T-cell (primary cell): ENCODE measurements at regions not wholly inside any gene's neighbourhood (a gene's known extent, or its start where the extent isn't known, plus 50 kb on each side); places are given as distances from the start of the nearest gene placed in this dataset.
"Not testable (repeated sequence)": the region's sequence is repeated elsewhere in the genome, so short reads cannot be mapped to it uniquely, and the experiment has no call there.

Source experiments
- ATAC-seq, 4 experiments: fragments of 200-7000 bp in 3 of 4; fragments of 150-1000 bp in 1 of 4; cut with Tn5 transposase; replicated peaks in 1 of 4; 1 replicate in 3 of 4; 2 replicates in 1 of 4; pipeline ENCODE4 v1.10.0; 2021; ENCODE audit warnings: moderate library complexity in 3 of 4, mild to moderate bottlenecking in 2 of 4, moderate number of reproducible peaks in 1 of 4
- CTCF ChIA-PET, 2 donors: fragments of 300-600 bp; sonication (Branson Sonifier 250); formaldehyde crosslinking; loops; one replicate each; lab custom pipeline; 2022; ENCODE audit warnings: antibody characterized with exemption in 2 of 2; lab: Charles Lee
- POLR2A ChIA-PET, 2 donors: fragments of 300-600 bp; sonication (Branson Sonifier 250); formaldehyde crosslinking; loops; one replicate each; lab custom pipeline; 2022; ENCODE audit warnings: antibody characterized with exemption in 2 of 2; lab: Charles Lee
- DNase-seq, 35 experiments: peaks; one replicate each; pipeline versions ENCODE4 v3.0.0 to v3.0.0-alpha.2; 2013 to 2023
- H3K27ac ChIP-seq: one replicate; pipeline ENCODE4 v1.5.1; 2013; ENCODE audit warnings: low read length
- H3K27me3 ChIP-seq, 2 experiments: replicated peaks in 1 of 2; 1 replicate in 1 of 2; 2 replicates in 1 of 2; pipeline versions ENCODE4 v1.6.1 to v1.7.0; 2013; ENCODE audit warnings: low read length in 1 of 2, mixed read lengths in 1 of 2; ENCODE audit not compliant: control insufficient read depth in 2 of 2, insufficient read depth in 2 of 2; ENCODE audit errors: extremely low read depth in 1 of 2
- H3K36me3 ChIP-seq, 2 donors: 1 replicate in 1 of 2; 2 replicates in 1 of 2; pipeline versions ENCODE4 v1.6.1 to v1.7.0; 2013; ENCODE audit warnings: low read length in 1 of 2; ENCODE audit not compliant: control insufficient read depth in 2 of 2, insufficient read depth in 1 of 2; ENCODE audit errors: extremely low read depth in 1 of 2
- H3K4me1 ChIP-seq, 2 experiments: 1 replicate in 1 of 2; 2 replicates in 1 of 2; pipeline versions ENCODE4 v1.6.1 to v1.7.0; 2013; ENCODE audit warnings: low read length in 2 of 2, mixed read lengths in 1 of 2; ENCODE audit not compliant: insufficient read depth in 2 of 2, control insufficient read depth in 1 of 2; ENCODE audit errors: extremely low read depth in 1 of 2
- H3K4me3 ChIP-seq, 2 donors: 1 replicate in 1 of 2; 2 replicates in 1 of 2; pipeline versions ENCODE4 v1.5.1 to v1.7.0; 2013; ENCODE audit warnings: mild to moderate bottlenecking in 2 of 2, low read length in 1 of 2, moderate library complexity in 1 of 2; ENCODE audit not compliant: control insufficient read depth in 1 of 2; ENCODE audit errors: extremely low read depth in 1 of 2
- H3K9me3 ChIP-seq: 2 replicates; pipeline ENCODE4 v1.7.0; 2013
- H3K27ac Mint-ChIP-seq, 2 donors: one replicate each; pipeline ENCODE4 v1.8.0; 2020 to 2021; ENCODE audit warnings: mild to moderate bottlenecking in 2 of 2, mixed read lengths in 2 of 2
- H3K27me3 Mint-ChIP-seq, 2 donors: one replicate each; pipeline ENCODE4 v1.8.0; 2021 to 2022; ENCODE audit warnings: mixed read lengths in 2 of 2
- H3K36me3 Mint-ChIP-seq: one replicate; pipeline ENCODE4 v1.8.0; 2021; ENCODE audit warnings: mixed read lengths
- H3K4me1 Mint-ChIP-seq, 3 donors: one replicate each; pipeline ENCODE4 v1.8.0; 2020 to 2022; ENCODE audit warnings: mixed read lengths in 3 of 3, mild to moderate bottlenecking in 1 of 3
- H3K4me3 Mint-ChIP-seq, 3 donors: one replicate each; pipeline ENCODE4 v1.8.0; 2020 to 2022; ENCODE audit warnings: mild to moderate bottlenecking in 3 of 3, mixed read lengths in 3 of 3, moderate library complexity in 3 of 3
- H3K9me3 Mint-ChIP-seq, 3 donors: one replicate each; pipeline ENCODE4 v1.8.0; 2020 to 2022; ENCODE audit warnings: mixed read lengths in 3 of 3
- WGBS: methylation state at CpG from one replicate; pipeline ENCODE4 v1.1.5; 2013; ENCODE audit warnings: missing lambda C conversion rate; ENCODE audit not compliant: insufficient coverage; 5-methylcytosine and 5-hydroxymethylcytosine counted together

- ATAC-seq: no peak
- CTCF ChIA-PET: interaction anchor here in 1 of 2 donors (0.7 kb wide), 1 partner anchor 249 kb away, joined by 3 read pairs; no protein-coding TSS in a partner anchor
- Histone ChIP-seq H3K4me3 (no peak overlapping the region), H3K27me3 (no peaks in the 10 kb centered on the region), H3K36me3 (no peaks in the 10 kb centered on the region), H3K4me1 (no peaks in the 10 kb centered on the region), H3K9me3 (no peaks in the 10 kb centered on the region), H3K27ac (no peak overlapping the region)
- DNase-seq: no peak
- no peak overlapping the region for H3K4me3 Mint-ChIP-seq
- no peak overlapping the region for H3K27ac Mint-ChIP-seq
- H3K36me3 Mint-ChIP-seq: no peaks in the 10 kb centered on the region
- H3K4me1 Mint-ChIP-seq: peaks cover 0 to 5% (median 1%) of the 10 kb centered on the region in 3 donors
- no CpG with 5 or more reads among the region's 2 CpGs for WGBS
- POLR2A ChIA-PET: no interaction called here
- H3K27me3 Mint-ChIP-seq: no peaks in the 10 kb centered on the region
- H3K9me3 Mint-ChIP-seq: peaks cover 0 to 5% (median 0%) of the 10 kb centered on the region in 3 donors
Observed at GRCh38 chr12:25357595-25357994, 106.9 kb upstream of the KRAS start.

GRCh38 chr12:25352942-25353341 is 102.2 kb upstream of the KRAS start:
- H3K9me3 Mint-ChIP-seq, H3K27ac ChIP-seq, H3K27me3 ChIP-seq, H3K27ac Mint-ChIP-seq, ATAC-seq, H3K36me3 ChIP-seq, H3K4me3 ChIP-seq, H3K4me1 Mint-ChIP-seq, POLR2A ChIA-PET, DNase-seq, H3K4me1 ChIP-seq, H3K27me3 Mint-ChIP-seq, H3K4me3 Mint-ChIP-seq, H3K9me3 ChIP-seq, H3K36me3 Mint-ChIP-seq, CTCF ChIA-PET: not testable (repeated sequence)
- WGBS: no CpG with 5 or more reads among the region's 2 CpGs

GRCh38 chr12:25352083-25352918 is 101.6 kb upstream of the KRAS start:
- ATAC-seq (no peak), DNase-seq (no peak)
- Histone ChIP-seq H3K4me1 (no peaks in the 10 kb centered on the region), H3K27ac (no peak overlapping the region), H3K36me3 (no peaks in the 10 kb centered on the region), H3K27me3 (no peaks in the 10 kb centered on the region), H3K4me3 (no peak overlapping the region), H3K9me3 (no peaks in the 10 kb centered on the region)
- POLR2A ChIA-PET: interaction anchor here in 1 of 2 donors (0.6 kb wide), 1 partner anchor 89 kb away, joined by 4 read pairs; no protein-coding TSS in a partner anchor
- CTCF ChIA-PET: no interaction called here
- Mint-ChIP-seq H3K4me1 (peaks cover 0 to 9% (median 8%) of the 10 kb centered on the region in 3 donors), H3K36me3 (no peaks in the 10 kb centered on the region), H3K27ac (no peak overlapping the region), H3K27me3 (no peaks in the 10 kb centered on the region), H3K4me3 (no peak overlapping the region), H3K9me3 (peaks cover 0 to 5% (median 0%) of the 10 kb centered on the region in 3 donors)
- 83% methylated on average over 2 of the region's 4 CpGs for WGBS

GRCh38 chr12:25348593-25348895 is 97.8 kb upstream of the KRAS start:
- POLR2A ChIA-PET: interaction anchor here in 1 of 2 donors (0.7 kb wide), 1 partner anchor 91 kb away, joined by 3 read pairs; no protein-coding TSS in a partner anchor
- Mint-ChIP-seq H3K4me3 (no peak overlapping the region), H3K27ac (no peak overlapping the region), H3K27me3 (no peaks in the 10 kb centered on the region), H3K4me1 (peaks cover 0 to 9% (median 8%) of the 10 kb centered on the region in 3 donors), H3K36me3 (no peaks in the 10 kb centered on the region), H3K9me3 (peaks cover 0 to 5% (median 0%) of the 10 kb centered on the region in 3 donors)
- Histone ChIP-seq H3K4me3 (no peak overlapping the region), H3K27me3 (no peaks in the 10 kb centered on the region), H3K36me3 (no peaks in the 10 kb centered on the region), H3K27ac (no peak overlapping the region), H3K4me1 (no peaks in the 10 kb centered on the region), H3K9me3 (no peaks in the 10 kb centered on the region)
- WGBS: no CpG with 5 or more reads among the region's 1 CpG
- ATAC-seq (no peak), DNase-seq (no peak)
- CTCF ChIA-PET: interaction anchor here in 1 of 2 donors (1.1 kb wide), 1 partner anchor 17 kb away, joined by 4 read pairs; no protein-coding TSS in a partner anchor

GRCh38 chr12:25347716-25348592 is 97.2 kb upstream of the KRAS start:
- Mint-ChIP-seq H3K4me1 (peaks cover 0 to 9% (median 8%) of the 10 kb centered on the region in 3 donors), H3K36me3 (no peaks in the 10 kb centered on the region), H3K4me3 (no peak overlapping the region), H3K27me3 (no peaks in the 10 kb centered on the region), H3K27ac (peak overlapping the region in 1 of 2 donors; percentile 4), H3K9me3 (peaks cover 0 to 4% (median 0%) of the 10 kb centered on the region in 3 donors)
- no peak overlapping the region for H3K4me3 ChIP-seq
- POLR2A ChIA-PET: interaction anchor here (0.6 to 1.1 kb wide), 3 partner anchors 20 to 153 kb away, joined by 3 read pairs; partner anchors contain the start of genes DNAI7 (in 1 of the 2) and ETFRF1 (in 1 of the 2)
- no peak overlapping the region for H3K27ac ChIP-seq
- WGBS: no CpG with 5 or more reads among the region's 4 CpGs
- no peak for ATAC-seq
- H3K4me1 ChIP-seq: no peaks in the 10 kb centered on the region
- no peaks in the 10 kb centered on the region for H3K36me3 ChIP-seq
- no peak for DNase-seq
- CTCF ChIA-PET: interaction anchor here in 1 of 2 donors (1.1 kb wide), 1 partner anchor 17 kb away, joined by 4 read pairs; no protein-coding TSS in a partner anchor
- no peaks in the 10 kb centered on the region for H3K27me3 ChIP-seq
- H3K9me3 ChIP-seq: no peaks in the 10 kb centered on the region

GRCh38 chr12:25341877-25342276 is 91.1 kb upstream of the KRAS start:
- POLR2A ChIA-PET, H3K27me3 ChIP-seq, H3K27ac ChIP-seq, DNase-seq, H3K4me1 ChIP-seq, H3K27ac Mint-ChIP-seq, ATAC-seq, H3K9me3 Mint-ChIP-seq, H3K4me1 Mint-ChIP-seq, CTCF ChIA-PET, H3K36me3 ChIP-seq, H3K9me3 ChIP-seq, H3K4me3 ChIP-seq, H3K4me3 Mint-ChIP-seq, H3K36me3 Mint-ChIP-seq, H3K27me3 Mint-ChIP-seq: not testable (repeated sequence)
- 40% methylated on average over 2 of the region's 5 CpGs for WGBS
